Stomach (tissue), 8 donors: ENCODE measurements at regions not wholly inside any gene's neighbourhood (a gene's known extent, or its start where the extent isn't known, plus 50 kb on each side); places are given as distances from the start of the nearest gene placed in this dataset.

Source experiments
- DNase-seq, 2 donors: peaks; one replicate each; pipeline versions ENCODE4 v3.0.0 to v3.0.0-alpha.2; 2013 to 2019
- H3K27ac ChIP-seq, 5 donors: fragments of 200-600 bp in 4 of 5; sonication (generic) in 4 of 5; one replicate each; pipeline ENCODE4 v1.5.1; 2013 to 2019; ENCODE audit warnings: mild to moderate bottlenecking in 1 of 5, moderate library complexity in 1 of 5
- H3K27me3 ChIP-seq, 3 donors: fragments of 200-600 bp; sonication (generic); one replicate each; pipeline ENCODE4 v1.5.1; 2017 to 2019; ENCODE audit warnings: mixed run types in 1 of 3
- H3K36me3 ChIP-seq, 4 donors: fragments of 200-600 bp; sonication (generic); 1 replicate in 3 of 4; 2 replicates in 1 of 4; pipeline ENCODE4 v1.5.1; 2016 to 2019
- H3K4me1 ChIP-seq, 4 donors: fragments of 200-600 bp; sonication (generic); one replicate each; pipeline ENCODE4 v1.5.1; 2016 to 2019
- H3K4me3 ChIP-seq, 4 donors: fragments of 200-600 bp; sonication (generic) in 3 of 4; one replicate each; pipeline ENCODE4 v1.5.1; 2016 to 2019; ENCODE audit warnings: mild to moderate bottlenecking in 1 of 4
- H3K9me3 ChIP-seq, 4 donors: fragments of 200-600 bp; sonication (generic); one replicate each; pipeline ENCODE4 v1.5.1; 2016 to 2019
- EP300 ChIP-seq: sonication (generic); formaldehyde crosslinking; IDR thresholded peaks from one replicate; pipeline ENCODE4 v1.6.1; 2017; ENCODE audit warnings: antibody characterized with exemption
- POLR2A ChIP-seq, 4 donors: fragments of 450-650 bp; IDR thresholded peaks; one replicate each; pipeline ENCODE4 v1.6.1; 2016; ENCODE audit warnings: antibody characterized with exemption in 4 of 4, control low read depth in 2 of 4, mild to moderate bottlenecking in 1 of 4, moderate library complexity in 1 of 4
- POLR2AphosphoS5 ChIP-seq, 3 donors: sonication (generic); formaldehyde crosslinking; IDR thresholded peaks; one replicate each; pipeline ENCODE4 v1.6.1; 2016; ENCODE audit warnings: antibody characterized with exemption in 3 of 3
- WGBS, 5 donors: extraction: QIAGEN DNeasy Blood & Tissue Kit in 3 of 5; methylation state at CpG; one replicate each; pipeline versions ENCODE4 v1.1.5 to v1.1.7; 2013 to 2018; 5-methylcytosine and 5-hydroxymethylcytosine counted together
- intact Hi-C: fragments of 100-400 bp; cut with DNase I; formaldehyde crosslinking; loops from one replicate; pipeline ENCODE4 v1.15.1; 2023; ENCODE audit warnings: low total_unique reads
- TF ChIP-seq, protein P1 (sequence below), 7 experiments: fragments of 450-650 bp in 4 of 7; fragments of 200-600 bp in 3 of 7; sonication (generic) in 3 of 7; IDR thresholded peaks; one replicate each; pipeline ENCODE4 v1.5.1; 2016 to 2019; ENCODE audit warnings: antibody characterized with exemption in 7 of 7, control low read depth in 2 of 7, mild to moderate bottlenecking in 1 of 7
- donor health status: healthy with polysubstance abuse.
- donor health status: Bipolar disorder and iron deficiency.
- donor health status: healthy.

DNA sequence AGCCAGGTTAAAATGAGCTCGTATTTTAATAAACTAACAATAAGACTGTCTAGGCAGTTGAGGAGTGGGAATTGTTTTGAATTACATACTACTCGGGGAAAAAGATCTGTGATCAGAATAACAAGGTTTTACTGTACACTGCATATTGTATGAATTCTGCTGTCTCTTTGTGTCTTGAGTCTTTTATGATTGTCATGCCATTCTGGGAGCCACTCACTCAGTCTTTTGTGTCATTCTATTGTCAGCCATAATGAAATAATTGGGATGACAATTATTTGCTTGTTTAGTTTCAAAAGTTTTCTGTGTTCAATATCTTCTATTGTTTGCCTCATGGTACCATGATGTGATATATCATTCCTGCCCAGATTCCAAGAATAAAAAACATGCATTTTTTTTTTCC is 339.6 kb upstream of the TBL1XR1 start:
- no peaks in the 10 kb centered on the region for H3K36me3 ChIP-seq
- peaks cover 6 to 30% (median 17%) of the 10 kb centered on the region in 4 donors for H3K4me1 ChIP-seq
- no peak overlapping the region for H3K4me3 ChIP-seq
- DNase-seq, result no peak
- H3K27ac ChIP-seq, result no peak overlapping the region
- TF ChIP-seq POLR2A (IDR thresholded peaks at IDR 0.05) (no peak), EP300 (no peak), POLR2AphosphoS5 (IDR thresholded peaks at IDR 0.05) (no peak)
- TF ChIP-seq, protein P1, sequence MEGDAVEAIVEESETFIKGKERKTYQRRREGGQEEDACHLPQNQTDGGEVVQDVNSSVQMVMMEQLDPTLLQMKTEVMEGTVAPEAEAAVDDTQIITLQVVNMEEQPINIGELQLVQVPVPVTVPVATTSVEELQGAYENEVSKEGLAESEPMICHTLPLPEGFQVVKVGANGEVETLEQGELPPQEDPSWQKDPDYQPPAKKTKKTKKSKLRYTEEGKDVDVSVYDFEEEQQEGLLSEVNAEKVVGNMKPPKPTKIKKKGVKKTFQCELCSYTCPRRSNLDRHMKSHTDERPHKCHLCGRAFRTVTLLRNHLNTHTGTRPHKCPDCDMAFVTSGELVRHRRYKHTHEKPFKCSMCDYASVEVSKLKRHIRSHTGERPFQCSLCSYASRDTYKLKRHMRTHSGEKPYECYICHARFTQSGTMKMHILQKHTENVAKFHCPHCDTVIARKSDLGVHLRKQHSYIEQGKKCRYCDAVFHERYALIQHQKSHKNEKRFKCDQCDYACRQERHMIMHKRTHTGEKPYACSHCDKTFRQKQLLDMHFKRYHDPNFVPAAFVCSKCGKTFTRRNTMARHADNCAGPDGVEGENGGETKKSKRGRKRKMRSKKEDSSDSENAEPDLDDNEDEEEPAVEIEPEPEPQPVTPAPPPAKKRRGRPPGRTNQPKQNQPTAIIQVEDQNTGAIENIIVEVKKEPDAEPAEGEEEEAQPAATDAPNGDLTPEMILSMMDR (IDR thresholded peaks at IDR 0.05), result no peak
- H3K9me3 ChIP-seq, result no peaks in the 10 kb centered on the region
- intact Hi-C loops, result no loop called here
- no peaks in the 10 kb centered on the region for H3K27me3 ChIP-seq
- 92 to 96% (median 94%) methylated on average over 2 of the region's 2 CpGs for WGBS, 5 donors

DNA sequence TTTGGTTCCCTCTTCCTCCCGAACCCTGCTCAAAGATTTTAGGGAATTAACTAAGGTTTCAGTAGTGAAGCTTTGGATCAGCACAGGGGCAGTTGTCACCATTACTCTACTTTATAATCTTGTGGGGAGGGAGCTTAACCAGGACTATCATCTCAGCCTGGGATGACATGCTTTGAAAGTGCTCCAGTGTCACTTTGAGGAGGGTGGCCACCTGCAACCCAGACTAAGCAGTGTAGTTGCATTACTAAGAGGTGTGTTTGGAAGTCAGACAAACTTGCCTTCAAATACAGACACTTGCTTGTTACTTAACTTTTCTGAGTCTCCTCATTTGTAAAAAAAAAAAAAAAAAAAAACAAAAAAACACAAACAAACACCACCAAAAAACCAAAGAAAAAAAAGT is 340.3 kb upstream of the TBL1XR1 start:
- intact Hi-C loops, result no loop called here
- no peak for DNase-seq
- 87 to 97% (median 93%) methylated on average over 1 of the region's 1 CpG for WGBS, 5 donors
- Histone ChIP-seq H3K4me3 (no peak overlapping the region), H3K9me3 (no peaks in the 10 kb centered on the region), H3K27me3 (no peaks in the 10 kb centered on the region), H3K36me3 (no peaks in the 10 kb centered on the region), H3K27ac (peak overlapping the region in 1 of 5 donors; percentile 48), H3K4me1 (peaks cover 6 to 30% (median 17%) of the 10 kb centered on the region in 4 donors)
- TF ChIP-seq EP300 (no peak), POLR2A (IDR thresholded peaks at IDR 0.05) (no peak), POLR2AphosphoS5 (IDR thresholded peaks at IDR 0.05) (no peak)
- TF ChIP-seq, protein P1 (IDR thresholded peaks at IDR 0.05), result no peak

DNA sequence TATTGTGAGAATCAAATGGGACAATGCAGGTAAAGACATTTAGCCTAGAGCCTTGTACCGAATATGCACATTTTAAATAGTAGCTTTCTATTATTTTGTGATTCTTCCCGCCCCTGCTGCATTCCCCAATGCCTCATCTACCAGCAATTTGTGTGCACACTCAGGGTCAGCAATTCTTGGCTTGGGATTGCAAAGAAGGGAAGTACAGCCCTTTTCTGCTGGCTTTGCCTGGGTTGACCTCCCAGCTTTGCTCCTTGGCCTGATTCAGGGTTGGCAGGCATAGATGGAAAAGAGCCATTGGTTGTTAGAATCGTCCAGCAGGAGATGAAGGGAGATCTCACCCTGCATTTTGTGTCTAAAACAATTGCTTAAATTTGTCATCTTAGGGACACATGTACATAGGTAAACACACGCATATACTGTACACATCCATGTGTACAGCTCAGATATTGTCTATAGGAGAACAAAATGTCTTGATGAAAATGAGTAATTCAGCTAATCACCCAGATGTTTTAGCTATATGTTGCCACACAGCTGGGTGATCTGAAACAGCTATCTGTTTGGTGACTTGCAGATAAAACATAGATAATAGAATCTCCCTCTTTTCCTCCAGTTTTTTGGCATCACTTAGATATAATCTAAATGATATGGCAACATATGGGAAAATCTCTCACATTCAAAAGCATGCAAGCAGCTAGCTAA is 340.9 kb upstream of the TBL1XR1 start:
- DNase-seq, result peak in 1 of 2 donors; percentile 35
- TF ChIP-seq EP300 (no peak), POLR2AphosphoS5 (IDR thresholded peaks at IDR 0.05) (peak in 1 of 3 donors; percentile 35), POLR2A (IDR thresholded peaks at IDR 0.05) (no peak)
- TF ChIP-seq, protein P1 (IDR thresholded peaks at IDR 0.05), result no peak
- H3K4me1 ChIP-seq, result peaks cover 6 to 30% (median 17%) of the 10 kb centered on the region in 4 donors
- H3K9me3 ChIP-seq, result no peaks in the 10 kb centered on the region
- H3K27me3 ChIP-seq, result no peaks in the 10 kb centered on the region
- intact Hi-C loops, result no loop called here
- H3K4me3 ChIP-seq, result no peak overlapping the region
- H3K36me3 ChIP-seq, result no peaks in the 10 kb centered on the region
- H3K27ac ChIP-seq, result peak overlapping the region in 2 of 5 donors; percentile 48 to 50
- 47 to 60% (median 50%) methylated on average over 4 of the region's 4 CpGs for WGBS, 5 donors

DNA sequence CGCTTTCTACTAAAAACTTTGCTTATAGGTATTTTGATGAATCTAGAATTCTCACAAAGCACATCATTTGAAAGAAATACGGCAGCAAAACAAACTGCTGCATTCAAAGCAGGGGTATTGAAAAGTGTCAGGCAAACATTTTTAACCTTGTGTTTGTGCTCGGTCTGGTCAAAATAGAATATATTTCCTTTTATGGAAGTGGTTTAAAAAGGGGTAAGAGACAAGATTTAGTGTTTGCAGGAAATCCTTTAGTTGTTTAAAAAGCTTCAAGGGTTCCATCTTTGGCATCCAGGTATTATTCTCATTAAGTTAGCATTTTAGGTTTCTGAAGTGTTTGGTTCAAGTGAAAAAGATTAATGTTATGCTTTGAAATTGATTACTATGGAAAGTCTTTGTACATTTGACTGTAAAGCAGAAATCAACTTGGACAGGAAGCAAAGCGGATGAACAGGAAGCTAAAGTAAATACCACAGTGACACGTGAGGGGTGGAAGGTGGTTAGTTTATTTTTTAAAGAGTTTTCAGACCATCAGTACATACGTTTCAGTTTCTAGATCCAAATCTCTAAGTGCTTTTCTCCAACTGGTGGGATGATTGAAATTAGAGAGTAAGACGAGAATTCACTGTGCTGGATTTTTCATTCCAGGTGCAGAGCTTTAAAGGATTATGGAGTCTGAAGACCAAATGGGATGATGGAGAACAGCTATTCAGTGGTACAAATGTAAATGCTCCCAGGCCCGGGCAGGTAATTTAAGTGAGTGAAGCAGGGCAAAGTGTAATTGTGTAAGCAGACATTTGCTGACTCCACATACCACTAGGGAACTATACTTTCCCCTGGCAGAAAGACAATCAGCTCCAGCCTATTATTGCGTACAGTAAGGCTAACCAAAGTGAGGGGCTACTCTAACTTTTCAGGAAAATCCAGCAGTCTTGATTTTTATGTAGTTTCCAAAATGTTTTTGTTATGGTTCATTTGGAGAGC is 341.8 kb upstream of the TBL1XR1 start:
- DNase-seq, result peak in 1 of 2 donors; percentile 62
- 44 to 50% (median 47%) methylated on average over 9 of the region's 9 CpGs for WGBS, 5 donors
- intact Hi-C loops, result no loop called here
- Histone ChIP-seq H3K4me1 (peaks cover 6 to 30% (median 17%) of the 10 kb centered on the region in 4 donors), H3K27me3 (no peaks in the 10 kb centered on the region), H3K36me3 (no peaks in the 10 kb centered on the region), H3K27ac (peak overlapping the region in 3 of 5 donors; percentile 2 to 50 (median 48)), H3K4me3 (no peak overlapping the region), H3K9me3 (no peaks in the 10 kb centered on the region)
- no peak for TF ChIP-seq POLR2AphosphoS5 (IDR thresholded peaks at IDR 0.05)
- no peak for TF ChIP-seq POLR2A (IDR thresholded peaks at IDR 0.05)
- TF ChIP-seq EP300, result no peak
